HG02610 (cell line): ENCODE measurements at regions not wholly inside any gene's neighbourhood (a gene's known extent, or its start where the extent isn't known, plus 50 kb on each side); places are given as distances from the start of the nearest gene placed in this dataset.

ENCODE experiments used
- ATAC-seq: cut with Tn5 transposase; IDR thresholded peaks from one replicate; pipeline ENCODE4 v1.9.1; 2021; ENCODE audit warnings: mild to moderate bottlenecking, moderate library complexity; ENCODE audit not compliant: unreplicated experiment

GRCh38 chr5:20604992-20605391, 617.0 kb upstream of the CDH18 start:
- ATAC-seq: no peak

- ATAC-seq: no peak
Observed at GRCh38 chr5:20601678-20602100, 613.7 kb upstream of the CDH18 start.

GRCh38 chr5:20590356-20590755, 602.4 kb upstream of the CDH18 start:
- no peak for ATAC-seq

- no peak for ATAC-seq
Observed at GRCh38 chr5:20575571-20575970, 587.6 kb upstream of the CDH18 start.

- ATAC-seq: no peak
Observed at GRCh38 chr5:20574576-20574975, 586.6 kb upstream of the CDH18 start.

GRCh38 chr5:20572614-20573013, 584.6 kb upstream of the CDH18 start:
- peak; percentile 66 for ATAC-seq

- no peak for ATAC-seq
Observed at GRCh38 chr5:20570486-20570885, 582.5 kb upstream of the CDH18 start.

GRCh38 chr5:20562544-20562943, 574.5 kb upstream of the CDH18 start:
- ATAC-seq: no peak

GRCh38 chr5:20559845-20560244, 571.8 kb upstream of the CDH18 start:
- no peak for ATAC-seq

- no peak for ATAC-seq
Observed at GRCh38 chr5:20556115-20556763, 568.2 kb upstream of the CDH18 start.

- no peak for ATAC-seq
Observed at GRCh38 chr5:20555034-20555433, 567.0 kb upstream of the CDH18 start.

- no peak for ATAC-seq
Observed at GRCh38 chr5:20554001-20554400, 566.0 kb upstream of the CDH18 start.

GRCh38 chr5:20537911-20538703, 550.1 kb upstream of the CDH18 start:
- no peak for ATAC-seq

GRCh38 chr5:20536813-20537212, 548.8 kb upstream of the CDH18 start:
- no peak for ATAC-seq

GRCh38 chr5:20536341-20536740, 548.3 kb upstream of the CDH18 start:
- ATAC-seq: peak; percentile 40

GRCh38 chr5:20528471-20528870, 540.5 kb upstream of the CDH18 start:
- no peak for ATAC-seq

- no peak for ATAC-seq
Observed at GRCh38 chr5:20524991-20525529, 537.1 kb upstream of the CDH18 start.

- no peak for ATAC-seq
Observed at GRCh38 chr5:20522905-20523482, 535.0 kb upstream of the CDH18 start.

GRCh38 chr5:20515606-20516005, 527.6 kb upstream of the CDH18 start:
- no peak for ATAC-seq

- ATAC-seq: no peak
Observed at GRCh38 chr5:20514145-20514544, 526.1 kb upstream of the CDH18 start.

GRCh38 chr5:20500546-20500945, 512.5 kb upstream of the CDH18 start:
- ATAC-seq: no peak

- ATAC-seq: no peak
Observed at GRCh38 chr5:20498926-20499325, 510.9 kb upstream of the CDH18 start.
